Thoracic aorta (tissue), 2 donors: ENCODE measurements at regions not wholly inside any gene's neighbourhood (a gene's known extent, or its start where the extent isn't known, plus 50 kb on each side); places are given as distances from the start of the nearest gene placed in this dataset.

Experiments used
- ATAC-seq: fragments of 150-250 bp; one replicate; pipeline ENCODE4 v1.8.0; 2017; ENCODE audit warnings: low read depth; ENCODE audit not compliant: insufficient number of reproducible peaks, low FRiP score
- DNase-seq: peaks from one replicate; pipeline ENCODE4 v3.0.0-alpha.2; 2020; ENCODE audit warnings: low spot score
- H3K27ac ChIP-seq, 2 donors: fragments of 200-600 bp; sonication (generic); 1 replicate in 1 of 2; 2 replicates in 1 of 2; pipeline ENCODE4 v1.5.1; 2016; ENCODE audit warnings: mild to moderate bottlenecking in 2 of 2, moderate library complexity in 2 of 2
- H3K27me3 ChIP-seq: fragments of 200-600 bp; sonication (generic); replicated peaks from 2 replicates; pipeline ENCODE4 v1.6.0; 2016; ENCODE audit warnings: mild to moderate bottlenecking; ENCODE audit not compliant: insufficient read depth
- H3K36me3 ChIP-seq: fragments of 200-600 bp; sonication (generic); one replicate; pipeline ENCODE4 v1.5.1; 2016
- H3K4me1 ChIP-seq, 2 donors: fragments of 200-600 bp; sonication (generic); 1 replicate in 1 of 2; 2 replicates in 1 of 2; pipeline versions ENCODE4 v1.5.1 to v1.6.0; 2016; ENCODE audit warnings: low read depth in 2 of 2, mild to moderate bottlenecking in 1 of 2; ENCODE audit not compliant: control insufficient read depth in 1 of 2
- H3K4me3 ChIP-seq: fragments of 200-600 bp; sonication (generic); 2 replicates; pipeline ENCODE4 v1.5.1; 2016; ENCODE audit warnings: mild to moderate bottlenecking
- H3K9me3 ChIP-seq: fragments of 200-600 bp; sonication (generic); 2 replicates; pipeline ENCODE4 v1.5.1; 2016
- CTCF ChIP-seq: fragments of 200-600 bp; sonication (generic); IDR thresholded peaks from one replicate; pipeline ENCODE4 v1.5.1; 2019; ENCODE audit warnings: antibody characterized with exemption

- peaks cover 0 to 5% of the 10 kb centered on the region in 2 donors for H3K4me1 ChIP-seq
- no peak for DNase-seq
- no peaks in the 10 kb centered on the region for H3K36me3 ChIP-seq
- no peak for ATAC-seq
- no peak overlapping the region for H3K4me3 ChIP-seq
- no peak for TF ChIP-seq CTCF
- H3K9me3 ChIP-seq: no peaks in the 10 kb centered on the region
- H3K27me3 ChIP-seq: no peaks in the 10 kb centered on the region
- no peak overlapping the region for H3K27ac ChIP-seq
Measured at GRCh38 chr9:91155746-91156376, 205.9 kb downstream of the AUH start.

- Histone ChIP-seq H3K9me3 (no peaks in the 10 kb centered on the region), H3K4me3 (no peak overlapping the region), H3K27ac (no peak overlapping the region), H3K4me1 (peaks cover 0 to 5% of the 10 kb centered on the region in 2 donors), H3K36me3 (no peaks in the 10 kb centered on the region), H3K27me3 (no peaks in the 10 kb centered on the region)
- DNase-seq: no peak
- no peak for TF ChIP-seq CTCF
- ATAC-seq: no peak
Measured at GRCh38 chr9:91156451-91157234, 205.1 kb downstream of the AUH start.

- no peaks in the 10 kb centered on the region for H3K9me3 ChIP-seq
- TF ChIP-seq CTCF: no peak
- H3K4me3 ChIP-seq: no peak overlapping the region
- no peaks in the 10 kb centered on the region for H3K36me3 ChIP-seq
- H3K4me1 ChIP-seq: peaks cover 0 to 5% of the 10 kb centered on the region in 2 donors
- H3K27me3 ChIP-seq: no peaks in the 10 kb centered on the region
- DNase-seq (no peak), ATAC-seq (no peak)
- H3K27ac ChIP-seq: no peak overlapping the region
Measured at GRCh38 chr9:91157883-91158282, 203.8 kb downstream of the AUH start.

- H3K4me3 ChIP-seq: no peak overlapping the region
- DNase-seq (no peak), ATAC-seq (no peak)
- no peaks in the 10 kb centered on the region for H3K36me3 ChIP-seq
- no peak overlapping the region for H3K27ac ChIP-seq
- peaks cover 0 to 5% of the 10 kb centered on the region in 2 donors for H3K4me1 ChIP-seq
- H3K27me3 ChIP-seq: no peaks in the 10 kb centered on the region
- TF ChIP-seq CTCF: no peak
- no peaks in the 10 kb centered on the region for H3K9me3 ChIP-seq
Measured at GRCh38 chr9:91158286-91158685, 203.4 kb downstream of the AUH start.

GRCh38 chr9:91158946-91159345 lies 202.8 kb downstream of the AUH start:
- Histone ChIP-seq H3K4me1 (peaks cover 0 to 5% of the 10 kb centered on the region in 2 donors), H3K9me3 (no peaks in the 10 kb centered on the region), H3K36me3 (no peaks in the 10 kb centered on the region), H3K27me3 (no peaks in the 10 kb centered on the region), H3K4me3 (no peak overlapping the region), H3K27ac (no peak overlapping the region)
- no peak for TF ChIP-seq CTCF
- DNase-seq (no peak), ATAC-seq (no peak)
